ENCODE measurements at regions not wholly inside any gene's neighbourhood (a gene's known extent, or its start where the extent isn't known, plus 50 kb on each side); places are given as distances from the start of the nearest gene placed in this dataset.

DNA sequence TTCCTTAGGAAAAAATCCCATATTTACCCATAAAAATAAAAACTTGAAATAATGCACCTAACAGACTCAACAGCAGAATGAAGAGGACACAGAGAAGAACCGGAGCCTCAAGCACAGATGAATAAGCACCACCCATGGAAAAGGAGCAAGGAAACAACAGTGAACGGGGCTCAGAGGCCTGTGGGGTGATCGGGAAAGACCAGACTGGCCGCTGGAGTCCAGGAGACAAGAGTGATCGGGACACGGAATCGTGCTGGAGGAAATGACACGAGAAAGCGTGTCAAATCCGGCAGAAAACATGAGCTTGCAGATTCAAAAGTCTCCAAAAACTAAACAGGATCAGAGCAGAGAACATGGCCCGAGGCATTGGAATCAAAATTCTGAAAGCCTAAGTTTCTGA lies 448.0 kb upstream of the SALL3 start:
- TF ChIP-seq EZH2phosphoT487 (IDR thresholded peaks at IDR 0.05; ENCODE audit: borderline replicate concordance, low read depth, low read length), result no peak
- TF ChIP-seq, protein P1, sequence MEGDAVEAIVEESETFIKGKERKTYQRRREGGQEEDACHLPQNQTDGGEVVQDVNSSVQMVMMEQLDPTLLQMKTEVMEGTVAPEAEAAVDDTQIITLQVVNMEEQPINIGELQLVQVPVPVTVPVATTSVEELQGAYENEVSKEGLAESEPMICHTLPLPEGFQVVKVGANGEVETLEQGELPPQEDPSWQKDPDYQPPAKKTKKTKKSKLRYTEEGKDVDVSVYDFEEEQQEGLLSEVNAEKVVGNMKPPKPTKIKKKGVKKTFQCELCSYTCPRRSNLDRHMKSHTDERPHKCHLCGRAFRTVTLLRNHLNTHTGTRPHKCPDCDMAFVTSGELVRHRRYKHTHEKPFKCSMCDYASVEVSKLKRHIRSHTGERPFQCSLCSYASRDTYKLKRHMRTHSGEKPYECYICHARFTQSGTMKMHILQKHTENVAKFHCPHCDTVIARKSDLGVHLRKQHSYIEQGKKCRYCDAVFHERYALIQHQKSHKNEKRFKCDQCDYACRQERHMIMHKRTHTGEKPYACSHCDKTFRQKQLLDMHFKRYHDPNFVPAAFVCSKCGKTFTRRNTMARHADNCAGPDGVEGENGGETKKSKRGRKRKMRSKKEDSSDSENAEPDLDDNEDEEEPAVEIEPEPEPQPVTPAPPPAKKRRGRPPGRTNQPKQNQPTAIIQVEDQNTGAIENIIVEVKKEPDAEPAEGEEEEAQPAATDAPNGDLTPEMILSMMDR (conservative IDR thresholded peaks at IDR 0.05; ENCODE audit: low read length), result no peak
